NCI-H146 treated with DMSO at 0.1 percent for 48 hours (cell line): ENCODE measurements at regions not wholly inside any gene's neighbourhood (a gene's known extent, or its start where the extent isn't known, plus 50 kb on each side); places are given as distances from the start of the nearest gene placed in this dataset.
"Not testable (repeated sequence)": the region's sequence is repeated elsewhere in the genome, so short reads cannot be mapped to it uniquely, and the experiment has no call there.

Experiments
- DNase-seq: peaks from one replicate; lab custom pipeline; 2025; ENCODE audit not compliant: unreplicated experiment; lab: John Stamatoyannopoulos, UW

DNA sequence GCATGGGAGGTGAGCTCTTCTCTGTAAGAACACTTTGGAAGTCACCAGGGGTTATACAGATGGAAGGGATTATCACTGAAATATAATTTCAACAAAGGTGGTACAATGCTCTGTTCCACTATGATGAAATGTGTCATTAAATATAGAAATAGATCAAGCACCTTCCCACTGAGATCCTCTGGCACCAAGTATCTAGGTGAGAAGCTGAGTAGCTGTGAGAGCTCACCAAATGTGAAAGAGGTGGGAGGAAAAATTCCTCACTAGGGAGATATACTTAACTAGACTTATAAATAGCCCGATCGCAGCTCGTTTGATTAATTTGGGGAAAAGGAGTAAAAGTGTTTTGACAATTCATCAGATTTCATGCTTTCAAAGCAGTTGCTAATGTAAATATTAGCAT, 247.6 kb downstream of the SMAD2 start:
- no peak for DNase-seq

DNA sequence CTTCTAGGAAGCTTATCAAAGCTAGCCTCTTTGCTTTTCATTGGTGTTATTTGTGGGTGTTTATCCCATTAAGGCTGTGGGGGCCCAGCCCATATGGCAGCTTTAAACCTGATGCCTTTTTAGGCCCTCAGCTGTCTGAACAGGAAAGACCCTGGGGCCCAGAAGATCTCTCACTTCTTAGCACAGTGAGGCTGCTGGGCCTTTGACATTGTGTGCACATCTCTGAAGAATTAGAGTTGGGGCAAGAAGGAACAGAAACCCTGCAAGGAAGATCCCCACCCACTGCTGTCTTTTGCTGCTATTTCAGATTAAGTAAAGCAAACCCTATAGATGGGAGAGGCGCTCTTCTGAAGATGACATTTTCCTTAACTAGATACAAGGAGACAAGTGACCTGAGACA, 250.0 kb downstream of the SMAD2 start:
- DNase-seq: no peak

DNA sequence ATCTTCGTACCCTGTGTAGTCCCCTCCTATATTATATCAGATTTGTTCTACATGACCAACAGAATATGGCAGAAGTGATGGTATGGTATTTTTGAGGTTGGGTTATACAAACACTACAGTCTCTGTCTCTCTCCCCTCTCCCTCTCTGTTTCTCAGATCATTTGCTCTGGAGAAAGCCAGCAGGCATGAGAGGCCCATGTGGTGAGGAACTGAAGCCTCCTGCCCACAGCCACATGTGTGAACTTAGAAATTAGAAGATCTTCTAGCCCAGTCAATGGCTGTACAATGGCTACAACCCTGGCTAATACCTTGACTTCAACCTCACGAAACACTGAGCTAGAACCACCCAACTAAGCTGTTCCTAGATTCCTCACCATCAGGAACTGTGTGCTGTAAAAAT, 250.6 kb downstream of the SMAD2 start:
- no peak for DNase-seq

DNA sequence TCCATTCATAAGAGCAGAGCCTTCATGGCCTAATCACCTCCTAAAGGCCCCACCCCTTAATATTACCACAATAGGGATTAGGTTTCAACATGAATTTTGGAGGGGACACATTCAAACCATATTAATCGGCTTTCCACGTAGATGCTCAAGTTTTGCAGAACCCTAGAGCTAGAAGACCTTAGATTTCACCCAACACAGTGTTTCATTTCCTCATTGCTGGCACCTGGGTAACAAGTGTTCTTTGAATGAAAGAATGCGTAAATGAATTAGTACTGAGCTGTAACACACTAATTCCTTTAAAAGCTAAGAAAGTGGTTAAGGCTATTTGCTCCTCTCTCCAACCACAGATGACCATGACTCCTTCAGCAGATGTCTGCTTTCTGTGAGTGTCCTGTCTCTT, 252.5 kb downstream of the SMAD2 start:
- no peak for DNase-seq

DNA sequence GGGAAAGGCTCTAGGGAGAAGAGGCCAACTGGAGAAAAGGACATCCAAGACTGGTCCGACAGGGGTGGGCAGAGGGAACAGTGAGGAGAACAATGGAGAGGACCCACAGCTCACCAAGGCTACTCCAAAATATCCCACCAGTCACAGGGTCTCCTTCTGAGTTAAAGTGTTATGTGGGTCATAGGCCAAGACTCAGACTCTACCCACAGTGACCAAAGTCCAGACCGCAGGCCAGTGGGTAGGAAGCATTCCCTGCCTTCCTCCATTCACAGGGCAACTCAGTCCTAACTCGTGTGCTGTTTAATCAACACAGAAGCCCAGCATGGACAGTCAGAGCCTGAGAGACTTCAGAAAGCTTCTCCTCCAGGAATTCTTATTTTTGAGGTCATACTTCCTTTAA, 260.6 kb downstream of the SMAD2 start:
- DNase-seq: no peak

DNA sequence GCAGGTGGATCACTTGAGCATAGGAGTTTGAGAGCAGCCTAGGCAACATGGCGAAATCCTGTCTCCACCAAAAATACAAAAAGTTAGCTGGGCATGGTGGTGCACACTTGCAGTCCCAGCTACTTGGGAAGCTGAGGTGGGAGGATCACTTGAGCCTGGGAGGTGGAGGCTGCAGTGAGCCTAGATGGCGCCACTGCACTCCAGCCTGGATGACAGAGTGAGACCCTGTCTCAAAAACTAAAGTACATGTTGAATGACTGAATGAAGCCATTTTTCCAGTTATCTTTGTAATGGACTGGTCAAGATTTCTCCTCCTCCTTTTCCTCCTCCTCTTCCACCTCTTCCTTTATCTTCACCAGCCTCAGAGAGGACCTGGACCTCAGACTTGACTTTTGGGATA, 272.0 kb downstream of the SMAD2 start:
- no peak for DNase-seq

DNA sequence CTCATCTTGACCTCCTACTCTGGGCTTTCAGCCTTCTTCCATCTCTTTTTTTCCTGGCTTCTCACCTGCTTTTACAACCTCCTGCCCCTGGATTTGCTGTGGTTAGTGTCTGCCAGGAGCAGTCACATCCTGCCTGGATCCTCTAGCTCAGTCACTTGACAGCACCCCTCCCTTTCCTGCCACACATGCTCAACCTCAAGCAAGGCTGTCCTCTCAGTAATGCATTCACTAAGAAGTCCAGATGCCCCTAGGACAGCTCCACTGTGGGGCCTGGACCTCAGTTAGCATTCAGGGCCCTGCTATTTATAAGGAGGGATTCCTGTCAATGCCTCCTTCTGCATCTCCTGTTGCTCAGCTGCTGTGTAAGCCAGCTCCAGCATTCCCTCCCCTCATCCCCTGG, 275.5 kb downstream of the SMAD2 start:
- no peak for DNase-seq

DNA sequence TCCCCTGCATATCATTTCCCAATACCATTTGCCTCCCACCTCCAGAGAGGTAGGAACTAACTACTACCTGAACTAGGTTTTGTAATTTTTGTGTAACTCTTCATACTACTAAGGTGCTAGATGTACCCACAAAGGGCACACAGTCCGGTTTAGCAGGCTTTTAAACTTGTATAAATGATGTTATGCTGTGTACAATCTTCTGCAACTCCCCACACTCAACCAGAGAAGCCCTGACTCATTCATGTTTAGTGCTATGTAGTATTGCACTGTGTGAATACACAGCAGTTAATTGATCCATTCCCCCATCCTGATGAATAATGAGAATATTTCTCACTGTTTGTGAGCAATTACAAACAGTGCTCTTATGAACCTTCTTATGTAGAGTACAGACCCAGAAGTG, 285.6 kb downstream of the SMAD2 start:
- no peak for DNase-seq

DNA sequence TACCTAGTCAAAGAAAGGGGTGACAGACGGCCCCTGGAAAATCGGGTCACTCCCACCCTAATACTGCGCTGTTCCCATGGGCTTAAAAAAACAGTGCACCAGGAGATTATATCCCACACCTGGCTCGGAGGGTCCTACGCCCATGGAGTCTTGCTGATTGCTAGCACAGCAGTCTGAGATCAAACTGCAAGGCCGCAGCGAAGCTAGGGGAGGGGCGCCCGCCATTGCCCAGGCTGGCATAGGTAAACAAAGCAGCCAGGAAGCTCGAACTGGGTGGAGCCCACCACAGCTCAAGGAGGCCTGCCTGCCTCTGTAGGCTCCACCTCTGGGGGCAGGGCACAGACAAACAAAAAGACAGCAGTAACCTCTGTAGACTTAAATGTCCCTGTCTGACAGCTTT, 292.9 kb downstream of the SMAD2 start:
- not testable (repeated sequence) for DNase-seq

DNA sequence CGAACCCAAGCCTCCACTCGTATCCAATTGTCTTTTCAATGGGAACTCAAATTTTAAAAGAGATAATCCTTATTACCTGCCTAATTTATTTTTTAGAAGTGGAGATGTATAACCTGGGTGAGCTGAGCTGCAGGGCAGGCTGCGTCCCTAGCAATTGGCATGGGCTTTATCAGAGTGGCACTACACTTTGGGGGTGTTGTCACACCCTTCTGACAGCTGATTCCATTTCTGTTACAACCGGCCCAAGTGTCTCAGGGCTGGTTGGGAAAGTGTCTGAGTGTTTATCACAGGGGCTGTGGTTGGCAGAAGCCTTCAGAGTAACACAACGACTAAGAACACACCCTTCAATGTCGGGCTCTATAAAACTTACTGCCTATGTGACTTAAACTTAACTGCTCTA, 295.0 kb downstream of the SMAD2 start:
- no peak for DNase-seq

DNA sequence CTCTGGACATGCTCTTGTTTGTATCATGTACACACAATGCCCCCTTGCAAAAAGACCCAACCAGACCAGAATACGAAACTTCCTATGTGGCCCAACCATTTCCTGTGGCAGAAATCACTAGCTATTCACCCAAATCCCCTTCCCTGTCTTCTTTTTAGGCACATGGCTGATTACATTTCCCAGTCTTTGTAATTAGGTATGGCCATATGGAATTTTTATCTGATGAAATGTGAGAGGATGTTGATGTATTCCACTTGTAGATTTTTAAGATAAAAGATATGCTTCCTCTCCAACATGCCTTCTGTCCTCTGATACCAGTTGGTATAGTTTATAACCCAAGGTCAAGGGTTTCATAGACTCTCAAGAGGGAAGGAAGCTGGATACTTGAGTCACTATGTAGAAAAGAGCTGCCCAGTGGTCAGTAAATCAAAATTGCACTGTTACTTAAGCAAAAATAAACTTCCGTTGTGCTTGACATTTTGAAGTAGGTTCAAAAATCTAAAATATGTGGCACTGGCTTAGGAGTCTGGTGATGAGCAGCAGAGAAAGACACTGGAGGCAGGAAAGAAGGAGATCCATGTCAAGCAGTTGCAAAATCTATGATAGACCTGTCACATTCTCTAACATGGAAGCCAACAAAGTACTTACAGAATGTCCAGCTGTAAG, 297.4 kb downstream of the SMAD2 start:
- DNase-seq: no peak

DNA sequence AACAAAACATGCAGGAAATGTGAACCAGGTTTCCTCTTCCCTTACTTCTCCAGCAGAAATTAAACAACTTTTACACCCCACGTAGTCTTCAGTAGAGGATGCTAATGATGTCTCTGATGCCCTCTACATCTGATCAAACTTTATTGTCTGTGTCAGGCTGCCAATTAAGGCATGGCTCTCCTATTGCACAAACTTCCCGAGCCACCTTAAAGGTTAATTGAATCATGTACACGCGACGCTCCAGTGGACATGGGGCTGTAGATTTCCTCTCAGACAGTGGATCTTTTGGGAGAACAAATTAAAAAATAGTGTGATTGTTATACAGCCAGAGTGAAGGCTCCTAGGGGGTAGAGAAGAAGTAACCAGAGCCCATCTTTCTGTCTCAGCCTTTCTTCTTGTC, 301.6 kb downstream of the SMAD2 start:
- DNase-seq: no peak

DNA sequence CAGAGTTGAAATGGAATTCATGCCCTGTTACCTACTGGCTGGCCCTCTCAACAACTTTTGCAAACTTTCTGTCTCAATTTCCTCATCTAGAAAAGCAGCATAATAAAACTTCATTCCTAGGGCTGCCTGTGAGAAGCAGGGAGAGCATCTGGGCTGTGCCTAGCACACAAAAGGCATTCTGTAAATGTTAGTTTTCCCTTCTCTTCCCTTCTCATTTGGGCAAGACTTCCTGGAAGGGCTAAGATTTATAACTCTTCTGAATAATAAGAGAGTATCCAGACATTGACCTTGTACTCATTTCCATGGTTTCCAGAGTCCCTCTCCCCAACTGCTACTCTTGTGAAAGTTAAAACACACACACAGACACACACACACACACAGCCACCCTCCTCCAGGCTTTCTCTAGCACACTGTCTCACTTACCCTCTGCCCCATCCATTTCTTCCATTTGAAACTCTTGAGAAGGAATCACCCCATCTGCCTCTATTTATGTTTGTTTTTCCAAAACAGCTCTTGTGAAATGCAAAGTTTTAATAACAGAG, 302.1 kb downstream of the SMAD2 start:
- DNase-seq: no peak

DNA sequence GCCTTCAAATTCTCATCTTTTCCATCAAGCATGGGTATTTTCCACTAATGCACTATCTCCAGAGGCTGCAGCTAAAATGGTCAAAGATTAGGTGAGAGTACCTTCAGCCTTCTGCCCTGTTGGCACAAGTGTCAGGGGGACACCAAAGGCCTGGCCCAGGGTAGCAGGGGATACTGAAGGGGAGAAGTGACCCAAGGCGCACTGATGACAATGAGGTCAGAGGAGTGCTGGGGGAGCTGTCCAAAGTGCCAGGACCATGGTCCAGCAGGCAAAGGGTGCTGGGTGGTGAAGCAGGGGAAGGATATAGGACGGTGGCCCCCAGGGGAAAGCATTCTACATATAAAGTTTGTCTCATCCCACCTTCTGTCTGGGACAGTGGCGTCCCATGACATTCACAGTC, 303.4 kb downstream of the SMAD2 start:
- DNase-seq: no peak

DNA sequence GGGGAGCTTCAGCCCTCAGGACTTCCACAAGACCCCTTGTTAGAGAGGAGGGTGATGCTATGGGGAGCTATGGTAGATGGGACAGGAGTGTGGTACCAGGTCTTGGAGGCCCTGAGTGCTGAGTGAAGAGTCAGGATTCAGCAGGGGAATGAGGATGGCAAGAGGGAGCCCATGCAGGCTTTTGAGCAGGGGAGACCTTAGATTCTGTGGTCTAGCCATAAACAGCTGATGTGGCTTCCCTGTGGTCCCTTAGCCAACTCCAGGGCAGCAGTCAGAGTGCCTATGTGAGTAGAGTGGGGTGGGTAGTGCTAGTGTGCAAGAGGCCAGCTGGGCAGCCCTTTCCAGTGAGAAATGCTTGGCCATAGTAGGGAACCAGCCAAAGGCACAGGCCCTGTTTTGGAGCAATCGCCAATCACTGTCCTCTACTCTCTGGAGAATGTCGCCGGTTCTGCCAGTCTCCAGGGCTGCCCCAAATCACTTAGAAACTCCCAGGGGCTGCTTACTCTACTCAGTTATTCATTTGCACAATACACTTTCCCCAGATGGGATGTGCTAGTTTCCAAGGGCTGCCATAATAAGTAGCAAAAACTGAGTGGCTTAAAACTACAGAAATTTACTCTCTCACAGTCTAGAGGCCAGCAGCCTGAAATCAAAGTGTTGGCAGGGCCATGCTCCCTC, 310.5 kb downstream of the SMAD2 start:
- no peak for DNase-seq

DNA sequence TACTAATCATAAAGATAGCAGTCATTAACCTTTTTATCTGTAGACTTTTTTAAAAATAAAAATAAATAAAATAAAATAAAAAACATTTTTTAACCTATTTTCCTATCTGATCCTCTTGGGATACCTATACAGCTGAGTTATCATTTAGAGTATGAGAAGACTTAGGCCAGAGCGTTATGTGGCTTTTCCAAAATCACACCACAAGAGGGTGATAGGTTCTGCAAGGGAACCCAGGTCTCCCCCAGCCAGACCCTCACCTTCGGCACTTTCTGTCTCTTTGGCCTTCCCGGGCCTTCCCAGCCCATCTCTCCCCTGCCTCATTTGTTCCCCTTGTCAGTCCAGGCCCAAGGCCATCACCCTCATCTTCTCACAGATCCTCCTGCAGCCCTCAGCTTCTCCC, 311.7 kb downstream of the SMAD2 start:
- no peak for DNase-seq

DNA sequence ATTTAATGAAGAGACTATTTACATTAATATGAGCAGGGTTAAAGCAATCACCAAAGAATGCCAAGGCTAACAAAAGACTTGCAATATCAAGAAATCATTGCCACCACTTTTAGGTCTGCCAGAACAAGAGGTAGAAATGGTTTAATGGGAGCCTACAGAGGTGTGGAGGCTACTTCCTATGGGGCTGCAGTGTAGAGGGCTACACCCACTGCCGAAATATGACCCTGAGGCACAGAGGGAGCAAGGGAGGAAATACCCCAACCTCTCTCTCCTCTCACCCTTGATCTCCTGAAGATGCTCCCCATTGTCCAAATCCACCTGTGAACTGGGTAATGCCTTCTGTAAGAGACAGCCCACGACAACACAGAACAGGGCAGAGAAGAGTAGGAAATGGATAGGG, 315.4 kb downstream of the SMAD2 start:
- DNase-seq: no peak

DNA sequence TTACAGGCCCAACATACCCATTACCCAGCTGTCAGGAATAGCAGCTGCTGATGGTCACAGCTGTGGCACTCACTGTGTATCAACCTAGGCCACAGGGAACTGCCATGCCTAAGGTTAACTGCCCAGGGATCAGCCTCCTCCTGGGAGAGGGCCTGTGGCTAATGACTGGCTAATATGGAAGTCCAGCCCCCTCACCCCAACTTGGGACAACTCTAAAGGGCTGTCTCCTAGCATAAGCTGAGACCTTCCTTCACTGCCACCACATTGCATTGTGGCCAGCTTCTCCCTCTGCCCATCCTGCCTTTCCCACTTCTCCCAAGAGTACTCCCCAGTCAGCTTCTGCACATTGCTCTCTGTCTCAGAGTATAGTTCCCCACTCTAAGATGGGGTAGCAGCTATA, 316.5 kb downstream of the SMAD2 start:
- no peak for DNase-seq

DNA sequence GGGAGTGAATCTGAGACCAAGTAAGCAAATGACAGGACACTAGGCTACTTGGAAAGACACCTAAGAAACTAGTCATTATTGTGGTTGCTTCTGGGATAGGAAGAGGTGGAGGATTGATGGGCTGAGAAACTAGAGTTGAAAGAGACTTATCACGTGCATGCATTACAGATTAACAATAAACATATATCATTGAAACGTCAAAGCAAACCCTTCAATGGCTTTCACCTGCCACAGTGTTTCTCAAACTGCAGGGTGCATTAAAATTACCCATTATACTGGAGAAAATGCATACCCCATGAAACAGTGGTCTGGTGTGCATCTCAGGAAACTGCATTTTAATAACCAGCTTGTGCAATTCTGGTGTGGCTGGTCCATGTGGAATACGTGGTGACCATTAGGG, 318.8 kb downstream of the SMAD2 start:
- DNase-seq: peak; percentile 37

DNA sequence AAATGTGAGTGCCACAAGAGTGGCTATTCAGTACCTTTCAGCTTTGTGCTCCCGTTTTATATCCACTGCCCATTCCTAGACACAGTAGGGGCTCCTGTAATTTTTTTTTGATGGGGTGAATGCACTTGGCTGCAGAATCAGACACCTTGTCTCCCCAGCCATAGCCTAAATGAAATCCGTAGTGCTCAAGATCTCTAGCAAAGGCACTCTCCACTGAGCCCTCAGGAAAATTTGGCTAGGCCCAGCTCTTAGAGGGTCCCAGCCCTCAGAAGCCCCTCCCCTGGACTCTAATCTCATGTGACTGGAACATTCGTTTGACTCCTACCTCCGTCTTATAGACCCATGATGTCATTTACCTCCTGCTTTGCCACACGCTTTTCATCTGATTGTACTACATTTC, 323.9 kb downstream of the SMAD2 start:
- DNase-seq: no peak

DNA sequence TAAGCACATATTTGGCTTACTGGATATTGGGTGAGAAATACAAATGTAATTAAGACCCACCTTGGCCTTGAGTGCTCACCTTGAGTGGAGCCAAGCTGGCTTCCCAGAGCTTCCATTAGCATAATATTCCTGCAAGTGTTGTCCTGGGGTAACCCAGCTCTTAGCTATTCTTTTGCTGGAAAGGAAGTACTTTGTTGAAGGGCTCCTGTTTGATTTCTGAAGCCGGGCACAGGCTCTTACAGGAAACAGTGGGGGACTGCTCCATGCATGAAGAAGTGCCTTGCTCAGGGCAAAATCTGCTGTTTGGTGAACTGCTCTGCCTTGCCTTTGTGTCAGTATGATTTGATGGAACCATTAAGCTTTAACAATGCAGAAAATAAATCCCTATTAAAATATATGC, 325.4 kb downstream of the SMAD2 start:
- DNase-seq: no peak

DNA sequence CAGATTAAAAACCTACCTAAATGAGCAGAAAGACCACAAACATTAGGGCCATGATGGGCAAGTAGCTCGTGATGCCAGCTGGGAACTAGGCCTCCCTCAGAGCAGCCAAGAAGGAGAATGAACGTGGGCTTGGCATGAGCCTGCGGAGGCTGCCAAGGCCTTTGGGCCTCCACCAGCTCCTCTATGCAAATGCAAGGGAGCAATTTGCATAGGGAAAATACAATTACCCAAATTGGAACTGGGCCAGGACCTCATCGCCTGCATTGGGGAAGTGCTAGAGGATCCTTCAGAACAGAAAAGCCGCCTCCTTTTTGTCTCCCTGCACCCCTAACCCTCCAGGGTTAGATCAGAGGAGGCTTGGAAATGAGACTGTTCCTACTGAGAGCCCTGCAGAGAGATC, 326.4 kb downstream of the SMAD2 start:
- no peak for DNase-seq

DNA sequence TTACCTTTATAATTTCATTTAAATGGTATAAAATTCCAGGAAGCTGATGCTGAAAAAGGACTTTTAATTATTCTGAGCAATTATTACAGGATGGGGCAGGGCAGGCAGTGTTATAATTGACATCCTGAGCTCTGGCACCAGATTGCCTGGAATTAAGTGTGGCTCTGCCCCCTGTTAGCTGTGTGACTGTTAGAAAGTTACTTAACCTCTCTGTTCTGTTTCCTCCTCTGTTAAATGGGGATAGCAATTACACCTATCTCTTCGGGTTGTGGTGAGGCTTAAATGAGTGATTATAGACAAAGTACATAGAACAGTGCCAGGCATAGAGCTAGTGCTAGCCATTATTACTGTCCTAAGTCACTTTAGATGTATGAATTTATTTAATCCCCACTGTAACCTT, 327.3 kb downstream of the SMAD2 start:
- no peak for DNase-seq
